Loucy (cell line): ENCODE measurements at regions not wholly inside any gene's neighbourhood (a gene's known extent, or its start where the extent isn't known, plus 50 kb on each side); places are given as distances from the start of the nearest gene placed in this dataset.

Source experiments
- H2AFZ ChIP-seq: fragments of 200-600 bp; sonication (generic); 2 replicates; pipeline ENCODE4 v1.6.0; 2016; ENCODE audit warnings: antibody characterized with exemption, mild to moderate bottlenecking, low read length, moderate library complexity
- H3F3A ChIP-seq: fragments of 200-600 bp; 2 replicates; pipeline ENCODE4 v1.6.0; 2016; ENCODE audit warnings: antibody characterized with exemption, low read depth, mild to moderate bottlenecking
- H3K27me3 ChIP-seq: fragments of 200-600 bp; sonication (generic); 2 replicates; pipeline ENCODE4 v1.6.1; 2014; ENCODE audit warnings: low read length, mild to moderate bottlenecking; ENCODE audit not compliant: insufficient read depth, poor library complexity, severe bottlenecking
- H3K36me3 ChIP-seq: fragments of 200-600 bp; sonication (generic); 2 replicates; pipeline ENCODE4 v1.6.1; 2016; ENCODE audit warnings: low read length; ENCODE audit not compliant: insufficient read depth
- H3K4me1 ChIP-seq: fragments of 200-600 bp; sonication (generic); 2 replicates; pipeline ENCODE4 v1.5.1; 2014; ENCODE audit warnings: low read length, mild to moderate bottlenecking; ENCODE audit not compliant: insufficient read depth, poor library complexity, severe bottlenecking
- H3K4me2 ChIP-seq: fragments of 200-600 bp; sonication (generic); 2 replicates; pipeline ENCODE4 v1.6.0; 2014; ENCODE audit warnings: antibody characterized with exemption, low read length, low read depth, mild to moderate bottlenecking; ENCODE audit not compliant: poor library complexity, severe bottlenecking
- H3K4me3 ChIP-seq: fragments of 200-600 bp; sonication (generic); 2 replicates; pipeline ENCODE4 v1.5.1; 2014; ENCODE audit warnings: low read length, mild to moderate bottlenecking, mixed read lengths; ENCODE audit not compliant: poor library complexity, severe bottlenecking
- H3K79me2 ChIP-seq: fragments of 200-600 bp; sonication (generic); 2 replicates; pipeline ENCODE4 v1.6.1; 2014; ENCODE audit warnings: low read length; ENCODE audit not compliant: insufficient read depth
- H3K9ac ChIP-seq: fragments of 200-600 bp; sonication (generic); 2 replicates; pipeline ENCODE4 v1.6.0; 2014; ENCODE audit warnings: mild to moderate bottlenecking, low read depth, low read length, moderate library complexity; ENCODE audit not compliant: poor library complexity, severe bottlenecking
- H3K9me2 ChIP-seq: fragments of 200-600 bp; sonication (generic); replicated peaks from 2 replicates; pipeline ENCODE4 v1.6.1; 2016; ENCODE audit warnings: low read depth, low read length, mixed read lengths
- H3K9me3 ChIP-seq: fragments of 200-600 bp; sonication (generic); 2 replicates; pipeline ENCODE4 v1.6.1; 2014; ENCODE audit warnings: mild to moderate bottlenecking, antibody characterized with exemption, low read length, low read depth; ENCODE audit not compliant: insufficient read depth
- H4K20me1 ChIP-seq: fragments of 200-600 bp; sonication (generic); 2 replicates; pipeline ENCODE4 v1.6.0; 2014; ENCODE audit warnings: antibody characterized with exemption, low read length, mild to moderate bottlenecking; ENCODE audit not compliant: insufficient read depth, poor library complexity, severe bottlenecking
- CTCF ChIP-seq: fragments of 200-600 bp; sonication (generic); conservative IDR thresholded peaks from 2 replicates; pipeline ENCODE4 v1.5.1; 2014; ENCODE audit warnings: mild to moderate bottlenecking, antibody characterized with exemption, low read length
- EZH2phosphoT487 ChIP-seq: fragments of 200-600 bp; IDR thresholded peaks from 2 replicates; pipeline ENCODE4 v1.6.1; 2018; ENCODE audit warnings: antibody characterized with exemption, mild to moderate bottlenecking, moderate library complexity, borderline replicate concordance

- Histone ChIP-seq H3K27me3 (no peaks in the 10 kb centered on the region), H3K9me2 (no peaks in the 10 kb centered on the region), H2AFZ (no peak overlapping the region), H3K4me2 (no peak overlapping the region), H3K4me1 (no peaks in the 10 kb centered on the region), H3K79me2 (no peaks in the 10 kb centered on the region), H3K9me3 (peaks cover 4% of the 10 kb centered on the region; the same call in 1 of the 2 replicates), H3F3A (no peaks in the 10 kb centered on the region), H3K9ac (no peak overlapping the region), H3K4me3 (no peak overlapping the region), H3K36me3 (no peaks in the 10 kb centered on the region), H4K20me1 (no peaks in the 10 kb centered on the region)
- TF ChIP-seq CTCF (no peak), EZH2phosphoT487 (no peak)
Observed at GRCh38 chr17:22490399-22490798, 798.1 kb downstream of the KCNJ18 start.

GRCh38 chr17:22492331-22492730 lies 800.0 kb downstream of the KCNJ18 start:
- no peak for TF ChIP-seq CTCF
- no peak for TF ChIP-seq EZH2phosphoT487
- H3F3A ChIP-seq: no peaks in the 10 kb centered on the region
- no peaks in the 10 kb centered on the region for H4K20me1 ChIP-seq

GRCh38 chr17:22496450-22496849 lies 804.1 kb downstream of the KCNJ18 start:
- peaks cover 4% of the 10 kb centered on the region; the same call in 1 of the 2 replicates for H3K9me3 ChIP-seq
- H4K20me1 ChIP-seq: no peaks in the 10 kb centered on the region
- no peaks in the 10 kb centered on the region for H3K27me3 ChIP-seq
- H3K4me3 ChIP-seq: no peak overlapping the region
- TF ChIP-seq CTCF: no peak
- no peak for TF ChIP-seq EZH2phosphoT487
- no peaks in the 10 kb centered on the region for H3K79me2 ChIP-seq
- H3K36me3 ChIP-seq: no peaks in the 10 kb centered on the region
- no peak overlapping the region for H3K9ac ChIP-seq
- H3K4me1 ChIP-seq: no peaks in the 10 kb centered on the region
- no peaks in the 10 kb centered on the region for H3K9me2 ChIP-seq
- H2AFZ ChIP-seq: no peak overlapping the region
- no peak overlapping the region for H3K4me2 ChIP-seq
- H3F3A ChIP-seq: no peaks in the 10 kb centered on the region

More at GRCh38 chr17:22492331-22492730, 800.0 kb downstream of the KCNJ18 start:
- Histone ChIP-seq H3K4me2 (no peak overlapping the region), H3K36me3 (no peaks in the 10 kb centered on the region), H3K9me3 (peaks cover 6% of the 10 kb centered on the region; the same call in 1 of the 2 replicates), H3K79me2 (no peaks in the 10 kb centered on the region), H2AFZ (no peak overlapping the region), H3K9ac (no peak overlapping the region), H3K9me2 (no peaks in the 10 kb centered on the region), H3K27me3 (no peaks in the 10 kb centered on the region), H3K4me3 (no peak overlapping the region), H3K4me1 (no peaks in the 10 kb centered on the region)
